H9 (cell line): ENCODE measurements at regions not wholly inside any gene's neighbourhood (a gene's known extent, or its start where the extent isn't known, plus 50 kb on each side); places are given as distances from the start of the nearest gene placed in this dataset.

ENCODE experiments used
- DNase-seq: peaks from one replicate; pipeline ENCODE4 v3.0.0-alpha.2; 2017
- H2AFZ ChIP-seq: one replicate; pipeline ENCODE4 v1.6.1; 2013; ENCODE audit warnings: mild to moderate bottlenecking, low read length, control low read depth, moderate library complexity
- H2AK5ac ChIP-seq: 2 replicates; pipeline ENCODE4 v1.6.1; 2013; ENCODE audit warnings: low read length, control low read depth, mixed read lengths; ENCODE audit not compliant: insufficient read length
- H2BK120ac ChIP-seq: one replicate; pipeline ENCODE4 v1.6.1; 2013; ENCODE audit warnings: low read depth, mild to moderate bottlenecking, low read length, control low read depth, inconsistent platforms; ENCODE audit not compliant: poor library complexity, severe bottlenecking
- H2BK12ac ChIP-seq: 2 replicates; pipeline ENCODE4 v1.6.1; 2013; ENCODE audit warnings: low read length, control low read depth, mixed read lengths, low read depth; ENCODE audit not compliant: insufficient read length
- H2BK15ac ChIP-seq: 2 replicates; pipeline ENCODE4 v1.6.1; 2013; ENCODE audit warnings: low read depth, low read length, control low read depth
- H2BK20ac ChIP-seq: one replicate; pipeline ENCODE4 v1.6.1; 2013; ENCODE audit warnings: low read depth, mild to moderate bottlenecking, low read length, control low read depth, inconsistent platforms; ENCODE audit not compliant: poor library complexity, severe bottlenecking
- H2BK5ac ChIP-seq: 2 replicates; pipeline ENCODE4 v1.6.1; 2013; ENCODE audit warnings: low read length, control low read depth, mixed read lengths; ENCODE audit not compliant: insufficient read length
- H3K14ac ChIP-seq: 2 replicates; pipeline ENCODE4 v1.6.1; 2013; ENCODE audit warnings: low read length, control low read depth; ENCODE audit not compliant: insufficient read depth
- H3K18ac ChIP-seq: 2 replicates; pipeline ENCODE4 v1.6.1; 2013; ENCODE audit warnings: low read depth, mild to moderate bottlenecking, mixed read lengths, low read length, control low read depth; ENCODE audit not compliant: insufficient read length
- H3K23ac ChIP-seq: 2 replicates; pipeline ENCODE4 v1.6.1; 2013; ENCODE audit warnings: low read length, control low read depth, mixed read lengths, low read depth; ENCODE audit not compliant: insufficient read length
- H3K23me2 ChIP-seq: 2 replicates; pipeline ENCODE4 v1.6.1; 2013; ENCODE audit warnings: low read depth, mild to moderate bottlenecking, mixed read lengths, low read length, control low read depth; ENCODE audit not compliant: insufficient read length, poor library complexity, severe bottlenecking
- H3K27ac ChIP-seq: 2 replicates; pipeline ENCODE4 v1.5.1; 2013; ENCODE audit warnings: low read length, control low read depth, mixed read lengths, low read depth; ENCODE audit not compliant: insufficient read length
- H3K27me3 ChIP-seq: 2 replicates; pipeline ENCODE4 v1.6.1; 2013; ENCODE audit warnings: low read length, control low read depth, inconsistent platforms; ENCODE audit not compliant: insufficient read depth
- H3K4ac ChIP-seq: 2 replicates; pipeline ENCODE4 v1.6.1; 2013; ENCODE audit warnings: low read depth, mild to moderate bottlenecking, control low read depth, inconsistent platforms, low read length, moderate library complexity
- H3K4me1 ChIP-seq: 2 replicates; pipeline ENCODE4 v1.6.1; 2013; ENCODE audit warnings: low read length, control low read depth, inconsistent platforms; ENCODE audit not compliant: insufficient read depth
- H3K4me2 ChIP-seq: 2 replicates; pipeline ENCODE4 v1.6.1; 2013; ENCODE audit warnings: low read length, control low read depth, mixed read lengths; ENCODE audit not compliant: insufficient read length, insufficient read depth
- H3K56ac ChIP-seq: 2 replicates; pipeline ENCODE4 v1.6.1; 2013; ENCODE audit warnings: low read depth, mild to moderate bottlenecking, mixed read lengths, low read length, control low read depth; ENCODE audit not compliant: insufficient read length
- H3K79me1 ChIP-seq: 2 replicates; pipeline ENCODE4 v1.6.1; 2013; ENCODE audit warnings: low read depth, mild to moderate bottlenecking, moderate library complexity, low read length, control low read depth, inconsistent platforms; ENCODE audit not compliant: insufficient read depth, poor library complexity, severe bottlenecking
- H3K79me2 ChIP-seq: 2 replicates; pipeline ENCODE4 v1.6.1; 2013; ENCODE audit warnings: low read length, control low read depth, inconsistent platforms; ENCODE audit not compliant: insufficient read depth
- H3K9ac ChIP-seq: 2 replicates; pipeline ENCODE4 v1.6.1; 2013; ENCODE audit warnings: low read length, control low read depth, mixed read lengths; ENCODE audit not compliant: insufficient read length; ENCODE audit errors: extremely low read depth
- H3K9me3 ChIP-seq: one replicate; pipeline ENCODE4 v1.6.1; 2013; ENCODE audit warnings: low read depth, low read length, inconsistent platforms; ENCODE audit not compliant: control insufficient read depth
- H3T11ph ChIP-seq: one replicate; pipeline ENCODE4 v1.6.1; 2013; ENCODE audit warnings: mild to moderate bottlenecking, low read length, control low read depth, inconsistent platforms
- H4K20me1 ChIP-seq: one replicate; pipeline ENCODE4 v1.6.1; 2013; ENCODE audit not compliant: control insufficient read depth, insufficient read length, insufficient read depth
- H4K5ac ChIP-seq: 2 replicates; pipeline ENCODE4 v1.6.1; 2013; ENCODE audit warnings: low read depth, mild to moderate bottlenecking, mixed read lengths, low read length, control low read depth; ENCODE audit not compliant: insufficient read length
- H4K8ac ChIP-seq: replicated peaks from 2 replicates; pipeline ENCODE4 v1.6.1; 2013; ENCODE audit warnings: low read length, control low read depth, mixed read lengths, low read depth; ENCODE audit not compliant: insufficient read length
- H4K91ac ChIP-seq: 2 replicates; pipeline ENCODE4 v1.6.1; 2013; ENCODE audit warnings: low read depth, mild to moderate bottlenecking, moderate library complexity, mixed read lengths, low read length, control low read depth; ENCODE audit not compliant: insufficient read length
- H3K27ac Mint-ChIP-seq, 3 experiments: 2 replicates in 2 of 3; 3 replicates in 1 of 3; pipeline ENCODE4 v1.8.0; 2020 to 2021; ENCODE audit warnings: mixed read lengths in 3 of 3, mild to moderate bottlenecking in 1 of 3, moderate library complexity in 1 of 3
- H3K27me3 Mint-ChIP-seq: 2 replicates; pipeline ENCODE4 v1.8.0; 2021; ENCODE audit warnings: low read depth, mild to moderate bottlenecking, moderate library complexity, mixed read lengths
- H3K36me3 Mint-ChIP-seq, 3 experiments: 2 replicates in 2 of 3; 3 replicates in 1 of 3; pipeline ENCODE4 v1.8.0; 2020 to 2021; ENCODE audit warnings: low read depth in 3 of 3, mixed read lengths in 3 of 3; ENCODE audit not compliant: insufficient read depth in 1 of 3
- H3K4me1 Mint-ChIP-seq, 2 experiments: 2 replicates each; pipeline ENCODE4 v1.8.0; 2020; ENCODE audit warnings: mixed read lengths in 2 of 2
- H3K4me3 Mint-ChIP-seq, 2 experiments: 2 replicates in 1 of 2; 3 replicates in 1 of 2; pipeline ENCODE4 v1.8.0; 2020 to 2021; ENCODE audit warnings: mild to moderate bottlenecking in 2 of 2, mixed read lengths in 2 of 2, moderate library complexity in 1 of 2
- H3K9me3 Mint-ChIP-seq, 2 experiments: 2 replicates in 1 of 2; 3 replicates in 1 of 2; pipeline ENCODE4 v1.8.0; 2020; ENCODE audit warnings: mild to moderate bottlenecking in 2 of 2, mixed read lengths in 2 of 2, moderate library complexity in 1 of 2
- CTCF ChIP-seq: fragments of 200-600 bp; sonication (generic); conservative IDR thresholded peaks from 3 replicates; pipeline ENCODE4 v1.8.0; 2021; ENCODE audit warnings: antibody characterized with exemption, mild to moderate bottlenecking
- whole genome bisulfite sequencing: extraction: QIAGEN DNeasy Blood & Tissue Kit; methylation state at CpG from one replicate; pipeline ENCODE4 v1.1.7; 2013; ENCODE audit warnings: missing lambda C conversion rate, low lambda C conversion rate, mixed read lengths; ENCODE audit not compliant: insufficient read length; ENCODE audit errors: extremely low coverage; 5-methylcytosine and 5-hydroxymethylcytosine counted together

GRCh38 chr10:128894641-128895040, 572.4 kb upstream of the MGMT start:
- H3K4me3 Mint-ChIP-seq, result no peak overlapping the region
- Histone ChIP-seq H3K4ac (no peak overlapping the region), H3K79me2 (no peaks in the 10 kb centered on the region), H4K20me1 (no peaks in the 10 kb centered on the region), H3K9ac (no peak overlapping the region), H2BK5ac (no peak overlapping the region), H3K9me3 (no peaks in the 10 kb centered on the region), H3K23ac (no peak overlapping the region), H3K56ac (no peak overlapping the region), H4K8ac (no peak overlapping the region), H3K27me3 (no peaks in the 10 kb centered on the region), H3K79me1 (no peaks in the 10 kb centered on the region), H4K5ac (no peak overlapping the region), H2BK15ac (no peak overlapping the region), H3T11ph (no peak overlapping the region), H3K27ac (no peak overlapping the region), H2BK12ac (no peak overlapping the region), H4K91ac (no peak overlapping the region), H3K4me1 (no peaks in the 10 kb centered on the region), H3K18ac (no peak overlapping the region), H2AFZ (no peak overlapping the region), H2BK20ac (no peak overlapping the region), H3K4me2 (no peak overlapping the region), H3K23me2 (peaks cover 4% of the 10 kb centered on the region), H2AK5ac (no peak overlapping the region), H2BK120ac (no peak overlapping the region), H3K14ac (no peak overlapping the region; the same call in 1 of the 2 replicates)
- TF ChIP-seq CTCF, result no peak
- no peaks in the 10 kb centered on the region for H3K27me3 Mint-ChIP-seq
- DNase-seq, result no peak
- H3K9me3 Mint-ChIP-seq, result no peaks in the 10 kb centered on the region
- H3K4me1 Mint-ChIP-seq, result peaks cover 6% of the 10 kb centered on the region in 2 experiments; a peak in 2 of 4 replicates
- no CpG with 5 or more reads among the region's 1 CpG for WGBS
- H3K36me3 Mint-ChIP-seq, result no peaks in the 10 kb centered on the region; a peak in 1 of 7 replicates
- H3K27ac Mint-ChIP-seq, result no peak overlapping the region
